Upper lobe of right lung (tissue), 1 donor: ENCODE measurements at regions not wholly inside any gene's neighbourhood (a gene's known extent, or its start where the extent isn't known, plus 50 kb on each side); places are given as distances from the start of the nearest gene placed in this dataset.

Experiments used
- ATAC-seq: fragments of 200-7000 bp; cut with Tn5 transposase; one replicate; pipeline ENCODE4 v1.9.1; 2020; ENCODE audit warnings: mild to moderate bottlenecking, moderate library complexity
- DNase-seq: peaks from one replicate; pipeline ENCODE4 v3.0.0-alpha.2; 2020
- H3K27ac ChIP-seq: fragments of 200-600 bp; one replicate; pipeline ENCODE4 v1.8.0; 2022
- H3K27me3 ChIP-seq: fragments of 200-600 bp; one replicate; pipeline ENCODE4 v1.8.0; 2022; ENCODE audit warnings: mild to moderate bottlenecking
- H3K36me3 ChIP-seq: fragments of 200-600 bp; one replicate; pipeline ENCODE4 v1.8.0; 2022
- H3K4me1 ChIP-seq: fragments of 200-600 bp; one replicate; pipeline ENCODE4 v1.8.0; 2022
- H3K4me3 ChIP-seq: fragments of 200-600 bp; one replicate; pipeline ENCODE4 v1.8.0; 2022; ENCODE audit warnings: mild to moderate bottlenecking
- H3K9me3 ChIP-seq: fragments of 200-600 bp; one replicate; pipeline ENCODE4 v1.8.0; 2022
- CTCF ChIP-seq: fragments of 200-600 bp; IDR thresholded peaks from one replicate; pipeline ENCODE4 v1.8.0; 2022; ENCODE audit warnings: antibody characterized with exemption
- intact Hi-C: fragments of 100-400 bp; cut with DNase I; formaldehyde crosslinking; loops from one replicate; pipeline ENCODE4 v1.11.0; 2022
- donor health status: DM: no; HTN: yes; CAD: no; lungs with severe emphysema.

DNA sequence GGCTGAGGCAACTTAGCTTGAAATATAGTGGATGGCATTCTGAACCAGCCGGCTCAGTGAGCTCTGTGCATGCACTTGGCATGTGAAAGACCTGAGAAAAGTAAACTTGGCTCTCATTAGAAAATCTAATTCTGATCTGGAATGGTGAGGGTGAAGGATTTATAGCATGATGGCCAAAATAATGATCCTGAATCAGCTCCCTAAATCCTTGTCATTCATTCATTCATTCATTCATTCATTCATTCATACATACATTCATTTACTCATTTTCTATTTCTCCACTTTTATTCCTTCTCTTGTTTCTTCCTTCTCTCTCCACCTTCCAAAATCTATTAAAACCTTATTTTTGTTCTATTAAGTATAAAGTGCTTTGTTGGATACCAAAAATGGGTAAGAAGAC lies 681.1 kb downstream of the DHX35 start:
- no peaks in the 10 kb centered on the region for H3K4me1 ChIP-seq
- H3K27me3 ChIP-seq = no peaks in the 10 kb centered on the region
- H3K36me3 ChIP-seq = no peaks in the 10 kb centered on the region
- TF ChIP-seq CTCF = no peak
- ATAC-seq (no peak), DNase-seq (no peak)
- intact Hi-C loops = no loop called here
- H3K9me3 ChIP-seq = no peaks in the 10 kb centered on the region
- no peak overlapping the region for H3K27ac ChIP-seq
- H3K4me3 ChIP-seq = no peak overlapping the region

- intact Hi-C loops = no loop called here
- DNase-seq = no peak
- no peak for ATAC-seq
These were observed 679.3 kb downstream of the DHX35 start for GRCh38 chr20:39641423-39641822.

DNA sequence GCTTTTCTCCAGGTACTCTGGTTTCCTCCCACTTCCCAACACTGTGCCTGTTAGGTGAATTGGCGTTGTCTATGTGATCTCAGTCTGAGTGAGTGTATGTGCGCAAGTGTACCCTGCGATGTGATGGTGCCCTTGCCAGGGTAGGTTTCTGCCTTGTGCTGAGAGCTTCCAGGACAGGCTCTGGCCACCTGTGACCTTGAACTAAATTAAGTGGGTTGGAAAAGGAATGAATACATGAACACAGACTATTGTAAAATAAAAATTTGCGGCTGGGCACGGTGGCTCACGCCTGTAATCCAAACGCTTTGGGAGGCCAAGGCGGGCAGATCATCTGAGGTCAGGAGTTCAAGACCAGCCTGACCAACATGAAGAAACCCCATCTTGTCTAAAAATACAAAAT lies 678.0 kb downstream of the DHX35 start:
- DNase-seq (no peak), ATAC-seq (no peak)
- Histone ChIP-seq H3K9me3 (no peaks in the 10 kb centered on the region), H3K27ac (no peak overlapping the region), H3K4me1 (no peaks in the 10 kb centered on the region), H3K27me3 (no peaks in the 10 kb centered on the region), H3K4me3 (no peak overlapping the region), H3K36me3 (no peaks in the 10 kb centered on the region)
- intact Hi-C loops = no loop called here
- no peak for TF ChIP-seq CTCF

More at GRCh38 chr20:39641423-39641822, 679.3 kb downstream of the DHX35 start:
- Histone ChIP-seq H3K36me3 (no peaks in the 10 kb centered on the region), H3K4me3 (no peak overlapping the region), H3K27ac (no peak overlapping the region), H3K27me3 (no peaks in the 10 kb centered on the region), H3K4me1 (no peaks in the 10 kb centered on the region), H3K9me3 (no peaks in the 10 kb centered on the region)
- no peak for TF ChIP-seq CTCF

GRCh38 chr20:39638731-39639130 lies 676.6 kb downstream of the DHX35 start:
- no peak overlapping the region for H3K27ac ChIP-seq
- no peak for TF ChIP-seq CTCF
- no peak for DNase-seq
- no peak overlapping the region for H3K4me3 ChIP-seq
- intact Hi-C loops = no loop called here
- no peak for ATAC-seq
- H3K4me1 ChIP-seq = no peaks in the 10 kb centered on the region
- H3K9me3 ChIP-seq = no peaks in the 10 kb centered on the region
- H3K36me3 ChIP-seq = no peaks in the 10 kb centered on the region
- no peaks in the 10 kb centered on the region for H3K27me3 ChIP-seq

- no peaks in the 10 kb centered on the region for H3K9me3 ChIP-seq
- no peaks in the 10 kb centered on the region for H3K4me1 ChIP-seq
- H3K36me3 ChIP-seq = no peaks in the 10 kb centered on the region
- no peaks in the 10 kb centered on the region for H3K27me3 ChIP-seq
- DNase-seq (no peak), ATAC-seq (no peak)
- no peak for TF ChIP-seq CTCF
- intact Hi-C loops = no loop called here
- no peak overlapping the region for H3K27ac ChIP-seq
- no peak overlapping the region for H3K4me3 ChIP-seq
These were observed 671.5 kb downstream of the DHX35 start for GRCh38 chr20:39633689-39634088.

- intact Hi-C loops = no loop called here
- no peaks in the 10 kb centered on the region for H3K4me1 ChIP-seq
- H3K4me3 ChIP-seq = no peak overlapping the region
- no peak for TF ChIP-seq CTCF
- H3K9me3 ChIP-seq = no peaks in the 10 kb centered on the region
- ATAC-seq (no peak), DNase-seq (no peak)
- H3K36me3 ChIP-seq = no peaks in the 10 kb centered on the region
- H3K27me3 ChIP-seq = no peaks in the 10 kb centered on the region
- no peak overlapping the region for H3K27ac ChIP-seq
These were observed 670.6 kb downstream of the DHX35 start for GRCh38 chr20:39632757-39633156.
